HG03159 (cell line): ENCODE measurements at regions not wholly inside any gene's neighbourhood (a gene's known extent, or its start where the extent isn't known, plus 50 kb on each side); places are given as distances from the start of the nearest gene placed in this dataset.
"Not testable (repeated sequence)": the region's sequence is repeated elsewhere in the genome, so short reads cannot be mapped to it uniquely, and the experiment has no call there.

Source experiments
- ATAC-seq: cut with Tn5 transposase; IDR thresholded peaks from one replicate; pipeline ENCODE4 v1.9.1; 2021; ENCODE audit warnings: mild to moderate bottlenecking, moderate library complexity; ENCODE audit not compliant: unreplicated experiment

DNA sequence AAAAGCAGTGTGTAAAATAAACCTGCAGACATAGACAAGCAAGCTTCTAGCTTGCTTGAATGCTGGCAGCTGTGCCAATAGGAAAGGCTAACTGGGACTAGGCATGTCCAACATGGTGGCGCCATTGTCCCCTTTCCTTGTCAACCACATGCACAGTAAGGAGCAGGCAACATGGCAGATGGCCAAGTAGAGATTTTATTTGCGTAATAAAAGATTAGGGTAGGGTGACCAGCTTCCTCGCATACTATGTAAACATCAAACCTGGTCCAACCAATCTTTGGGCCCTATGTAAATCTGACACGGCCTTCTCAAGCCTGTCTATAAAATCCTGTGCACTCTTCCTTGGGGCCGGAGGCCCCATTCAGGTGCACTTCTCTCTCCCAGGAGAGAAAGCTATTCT, 575.4 kb upstream of the GOLIM4 start:
- ATAC-seq = no peak

DNA sequence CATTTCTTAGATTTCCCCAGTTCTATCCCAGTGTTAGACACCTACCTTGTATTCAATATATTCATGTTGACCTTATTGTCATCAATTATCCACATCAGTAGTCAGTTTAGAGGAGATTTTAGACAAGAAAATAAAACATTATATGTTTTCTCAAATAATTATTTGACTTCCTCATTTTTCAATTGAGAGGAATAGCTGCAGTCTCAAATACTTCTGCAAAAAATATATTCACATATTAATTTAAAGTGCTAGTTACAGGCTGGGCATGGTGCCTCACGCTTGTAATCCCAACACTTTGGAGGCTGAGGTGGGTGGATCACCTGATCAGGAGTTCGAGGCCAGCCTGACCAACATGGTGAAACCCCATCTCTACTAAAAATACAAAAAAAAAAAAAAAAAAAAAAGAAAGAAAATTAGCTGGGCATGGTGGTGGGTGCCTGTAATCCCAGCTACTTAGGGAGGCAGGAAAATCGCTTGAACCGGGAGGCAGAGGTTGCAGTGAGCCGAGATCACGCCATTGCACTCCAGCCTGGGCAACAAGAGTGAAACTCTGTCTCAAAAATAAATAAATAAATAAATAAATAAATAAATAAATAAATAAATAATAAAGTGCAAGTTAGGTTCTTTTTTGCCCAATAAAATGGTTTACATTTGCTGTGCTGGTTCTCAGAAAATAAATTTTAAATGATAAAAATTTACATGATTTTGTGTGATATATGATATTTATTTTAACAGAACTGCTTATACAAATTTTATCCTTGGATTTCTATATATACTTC, 565.3 kb upstream of the GOLIM4 start:
- not testable (repeated sequence) for ATAC-seq

DNA sequence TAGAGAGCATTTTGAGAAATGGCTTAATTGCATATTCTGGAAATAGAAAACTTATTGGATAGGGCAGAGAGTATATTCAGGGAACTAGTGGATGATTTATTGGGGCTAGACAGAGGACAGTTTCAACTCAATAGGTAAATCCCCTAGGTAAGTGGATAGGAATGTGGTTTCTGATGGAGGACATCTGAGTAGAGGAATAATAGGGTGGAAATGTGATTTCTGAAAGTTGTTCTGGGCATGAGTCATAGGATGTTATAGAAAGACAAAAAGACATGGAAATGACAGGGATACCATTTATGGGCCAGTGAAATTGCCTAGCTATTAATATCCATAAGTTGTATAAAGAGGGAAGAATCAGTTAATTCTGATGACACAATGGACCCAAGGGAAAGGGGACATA, 563.3 kb upstream of the GOLIM4 start:
- no peak for ATAC-seq

DNA sequence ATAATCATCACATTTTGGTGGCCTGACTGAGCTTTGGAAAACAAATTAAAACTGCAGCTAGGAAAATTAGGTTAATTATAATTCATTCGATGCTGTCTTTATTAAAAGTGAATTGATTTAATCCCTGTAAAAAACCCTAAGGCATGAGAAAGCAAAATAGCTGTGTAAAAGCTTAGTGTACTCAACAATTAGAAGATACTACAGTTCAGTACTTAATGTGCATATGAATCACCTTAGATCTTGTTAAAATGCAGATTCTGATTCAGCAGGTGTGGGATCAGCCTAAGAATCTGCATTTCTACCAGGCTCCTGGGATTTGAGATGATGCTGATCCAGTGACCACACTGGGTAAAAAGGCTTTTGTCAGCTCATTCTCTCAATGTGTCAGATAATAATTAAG, 559.9 kb upstream of the GOLIM4 start:
- no peak for ATAC-seq

DNA sequence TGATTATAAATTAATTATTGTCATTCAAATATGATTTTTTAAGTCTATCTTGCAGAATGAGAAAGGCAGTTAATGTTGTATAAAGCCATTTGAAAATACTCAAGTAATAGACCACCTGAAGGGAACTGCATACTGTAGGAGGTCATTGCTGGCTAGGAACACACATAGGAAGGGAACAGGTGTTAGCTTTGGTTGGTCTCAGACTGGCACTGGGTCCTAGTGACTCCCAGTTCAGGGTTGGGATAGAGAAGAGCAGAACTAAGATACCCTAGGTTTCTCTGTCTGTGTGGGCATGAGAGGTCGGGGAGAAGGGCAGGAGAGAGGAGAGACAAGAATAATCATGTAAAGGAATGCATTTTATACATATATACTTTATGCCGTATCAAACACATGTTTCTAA, 559.0 kb upstream of the GOLIM4 start:
- no peak for ATAC-seq

DNA sequence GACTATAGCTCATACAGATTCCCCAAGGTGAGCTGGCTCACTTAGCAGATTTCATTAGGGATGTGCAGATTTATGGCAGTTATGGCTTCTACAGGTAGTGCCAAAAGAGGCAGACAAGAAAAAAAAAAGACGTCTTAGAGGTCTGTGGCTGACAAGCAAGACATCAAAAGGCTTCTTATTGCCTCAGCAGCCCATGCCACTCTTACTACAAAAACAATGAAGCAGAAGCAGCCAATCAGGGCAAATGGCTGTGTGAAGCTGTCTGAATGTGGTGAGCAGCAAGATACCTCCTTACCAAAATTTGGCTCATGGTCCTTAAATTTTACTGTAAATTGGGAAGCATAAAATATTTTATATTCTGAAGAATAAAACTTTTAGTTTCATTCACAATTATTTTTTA, 557.5 kb upstream of the GOLIM4 start:
- no peak for ATAC-seq

DNA sequence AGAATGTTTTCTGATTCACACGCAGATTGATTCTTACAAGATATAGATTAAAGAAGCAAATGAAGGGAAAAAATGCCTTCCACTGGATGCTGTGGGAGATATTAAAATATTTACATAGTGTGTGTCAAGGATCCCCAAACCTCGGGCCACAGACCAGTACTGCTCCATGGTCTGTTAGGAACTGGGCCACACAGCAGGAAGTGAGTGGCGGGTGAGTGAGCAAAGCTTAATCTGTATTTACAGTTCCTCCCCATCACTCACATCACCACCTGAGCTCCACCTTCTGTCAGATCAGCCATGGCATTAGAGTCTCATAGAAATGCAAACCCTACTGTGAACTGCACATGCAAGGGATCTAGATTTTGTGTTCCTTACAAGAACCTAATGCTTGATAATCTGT, 552.6 kb upstream of the GOLIM4 start:
- no peak for ATAC-seq

DNA sequence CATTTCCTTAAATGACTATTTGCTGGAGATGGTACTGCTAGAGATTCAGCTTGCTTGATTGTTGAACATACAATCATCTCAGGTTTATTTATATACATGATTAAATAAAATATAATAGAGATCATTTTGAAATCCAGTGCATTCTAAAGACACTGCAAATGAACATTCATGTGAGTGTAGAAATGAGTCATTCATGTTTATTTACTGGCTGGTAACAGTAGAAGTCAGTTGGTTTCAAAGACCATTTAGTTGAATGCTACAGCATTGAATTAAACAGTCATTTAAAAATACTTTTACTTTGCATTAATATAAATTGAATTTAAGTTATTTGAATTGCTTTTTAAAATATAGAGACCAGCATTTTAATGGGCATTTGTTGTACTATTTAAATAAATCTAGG, 551.9 kb upstream of the GOLIM4 start:
- no peak for ATAC-seq

DNA sequence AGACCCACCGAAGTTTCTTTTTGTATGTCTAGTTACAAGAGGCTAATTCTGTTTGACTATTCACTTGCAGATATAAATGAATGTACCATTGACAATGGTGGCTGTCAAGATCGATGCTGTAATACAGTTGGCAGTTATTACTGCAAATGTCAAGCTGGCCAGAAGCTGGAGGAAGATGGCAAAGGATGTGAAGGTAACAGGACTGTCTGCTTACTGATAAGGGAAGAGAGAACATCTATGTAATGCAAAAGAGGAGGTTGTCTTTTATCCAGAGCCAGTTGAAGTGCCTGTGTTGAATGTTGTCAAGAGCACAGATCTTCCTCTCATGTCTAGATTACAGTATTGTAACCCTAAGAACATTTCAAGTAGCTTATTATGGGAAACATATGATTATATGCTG, 549.5 kb upstream of the GOLIM4 start:
- no peak for ATAC-seq

DNA sequence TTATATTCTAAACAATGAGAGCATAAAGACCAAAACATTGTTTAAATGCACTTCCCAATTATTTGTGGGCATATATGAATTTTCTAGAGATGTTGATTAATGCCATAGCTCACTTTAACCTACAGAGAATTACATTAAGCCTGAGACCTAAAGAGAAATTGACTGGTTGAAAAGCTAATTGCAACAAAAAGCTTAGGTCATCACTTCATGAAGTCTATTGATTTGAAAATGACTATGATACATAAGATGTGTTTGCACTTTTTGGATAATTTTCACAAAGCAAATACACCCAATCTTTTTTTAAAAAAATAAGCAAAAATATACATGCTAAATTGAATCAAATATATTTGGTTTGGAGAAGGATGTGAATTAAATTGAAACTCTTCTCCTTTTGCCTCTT, 532.8 kb upstream of the GOLIM4 start:
- ATAC-seq = no peak

DNA sequence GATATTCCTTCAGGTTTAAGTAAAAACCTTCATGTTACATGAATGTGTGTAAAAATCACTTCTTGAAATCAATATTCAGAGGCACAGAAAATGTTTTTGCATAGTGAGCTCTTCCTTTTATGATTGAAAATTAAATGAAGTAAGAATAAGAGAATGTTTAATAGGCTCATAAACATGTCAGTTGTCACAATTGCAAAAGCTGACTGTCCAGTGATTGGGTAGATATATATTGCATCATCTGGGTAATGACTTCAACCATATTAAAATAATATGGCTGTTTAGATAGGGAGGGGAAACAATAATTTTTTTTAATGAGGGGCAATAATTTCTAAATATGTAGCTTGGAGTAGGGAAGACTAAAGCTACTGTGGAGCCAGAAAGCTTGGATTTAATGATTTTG, 529.8 kb upstream of the GOLIM4 start:
- no peak for ATAC-seq

DNA sequence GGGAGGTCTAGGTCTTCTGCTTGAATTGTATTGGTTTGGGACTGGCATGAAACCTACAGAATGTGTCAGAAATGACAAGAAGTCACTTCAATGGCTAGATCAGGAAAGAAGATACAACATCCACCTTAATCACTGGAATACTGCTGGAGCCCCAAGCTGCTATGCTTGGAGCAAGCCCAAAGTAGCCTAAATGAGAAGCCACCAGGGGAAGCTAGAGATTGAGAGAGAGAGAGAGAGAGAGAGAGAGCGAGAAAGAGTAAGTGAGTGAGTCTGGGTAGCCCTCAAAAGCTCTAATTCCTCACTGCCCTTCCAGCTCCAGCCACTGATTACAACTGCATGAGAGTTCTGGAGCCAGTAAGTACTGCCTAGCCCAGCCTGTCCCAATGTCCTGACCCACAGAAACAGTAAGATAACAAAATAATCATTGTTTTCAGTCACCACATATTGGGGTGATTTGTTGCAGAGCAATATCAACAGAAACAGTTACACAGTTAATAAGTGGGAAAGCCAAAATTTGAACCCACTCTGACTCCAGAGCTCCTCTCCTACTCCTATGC, 529.2 kb upstream of the GOLIM4 start:
- ATAC-seq = no peak

DNA sequence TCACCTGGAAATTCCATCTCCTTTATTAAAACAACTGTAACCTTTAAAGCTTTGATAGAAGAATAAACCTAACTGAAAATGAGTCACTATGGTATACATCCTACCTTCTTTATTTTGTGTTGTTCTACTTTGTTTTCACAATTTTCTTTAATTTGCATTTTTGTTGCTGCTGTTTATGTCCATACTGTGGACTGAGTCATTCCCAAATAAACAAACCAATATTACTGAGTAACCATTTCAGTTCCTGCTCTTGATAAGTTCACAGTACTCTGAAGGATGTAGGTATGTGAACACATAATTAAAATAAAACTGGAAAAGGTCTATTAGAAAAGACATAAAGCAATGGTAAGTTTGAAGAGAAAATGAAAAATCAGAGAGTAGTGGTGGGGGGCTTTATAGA, 528.5 kb upstream of the GOLIM4 start:
- ATAC-seq = no peak

DNA sequence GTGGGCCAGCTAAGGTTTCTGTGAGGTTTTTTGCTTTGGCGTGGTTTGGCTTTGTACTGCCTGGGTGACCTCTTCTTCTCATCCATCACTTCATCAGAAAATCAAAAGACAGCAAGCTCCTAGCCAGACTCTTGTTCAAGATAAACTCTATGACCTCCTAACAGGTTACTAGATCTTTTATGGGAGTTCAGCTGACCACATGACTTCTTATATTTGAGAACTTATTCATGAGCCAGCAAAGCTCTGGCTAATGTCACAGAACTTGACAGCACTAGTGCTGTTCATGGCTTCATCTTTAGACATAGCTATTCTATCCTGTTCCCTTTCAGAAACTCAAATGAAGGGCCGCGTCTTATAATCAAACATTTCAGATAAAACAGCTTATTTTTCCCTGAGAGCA, 527.1 kb upstream of the GOLIM4 start:
- no peak for ATAC-seq

DNA sequence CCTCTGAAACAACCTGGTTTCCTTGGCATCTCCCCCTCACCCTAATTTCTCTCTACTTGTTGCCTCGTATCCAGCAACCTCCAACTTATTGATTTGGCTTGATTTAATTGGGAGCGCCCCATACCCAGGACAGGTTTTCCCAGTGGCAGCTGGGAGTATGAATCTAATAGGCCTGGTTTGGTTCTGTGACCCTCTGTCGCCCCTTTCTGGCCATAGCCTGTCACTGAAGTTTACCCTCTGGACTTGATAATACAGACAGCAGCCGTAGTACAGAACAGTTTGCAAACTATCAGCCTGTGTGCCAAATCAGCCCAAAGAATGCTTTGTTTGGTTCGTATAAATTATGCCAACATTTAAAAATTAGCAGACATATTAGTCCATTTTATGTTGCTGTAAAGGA, 525.1 kb upstream of the GOLIM4 start:
- ATAC-seq = peak; percentile 63

DNA sequence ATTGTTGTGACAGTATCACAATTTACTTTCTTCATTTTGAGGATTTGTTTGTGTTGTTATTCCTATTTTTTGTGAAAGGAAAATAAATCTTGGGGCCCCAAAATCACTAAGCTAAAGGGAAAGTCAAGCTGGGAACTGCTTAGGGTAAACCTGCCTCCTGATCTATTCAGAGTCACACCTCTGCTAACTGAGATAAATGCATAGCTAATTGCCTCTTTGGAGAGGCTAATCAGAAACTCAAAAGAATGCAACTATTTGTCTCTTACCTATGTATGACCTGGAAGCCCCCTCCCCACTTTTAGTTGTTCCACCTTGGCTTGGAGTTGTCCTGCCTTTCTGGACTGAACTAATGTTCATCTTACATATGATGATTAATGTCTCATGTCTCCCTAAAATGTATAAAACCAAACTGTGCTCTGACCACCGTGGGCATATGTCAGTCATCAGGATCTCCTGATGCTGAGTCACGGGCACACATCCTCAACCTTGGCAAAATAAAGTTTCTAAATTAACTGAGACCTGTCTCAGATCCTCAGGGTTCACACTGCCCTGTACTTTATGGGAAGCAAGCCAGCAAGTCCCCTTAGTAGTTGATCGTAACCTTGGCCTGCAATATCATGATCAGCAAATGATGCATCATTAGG, 523.2 kb upstream of the GOLIM4 start:
- no peak for ATAC-seq

DNA sequence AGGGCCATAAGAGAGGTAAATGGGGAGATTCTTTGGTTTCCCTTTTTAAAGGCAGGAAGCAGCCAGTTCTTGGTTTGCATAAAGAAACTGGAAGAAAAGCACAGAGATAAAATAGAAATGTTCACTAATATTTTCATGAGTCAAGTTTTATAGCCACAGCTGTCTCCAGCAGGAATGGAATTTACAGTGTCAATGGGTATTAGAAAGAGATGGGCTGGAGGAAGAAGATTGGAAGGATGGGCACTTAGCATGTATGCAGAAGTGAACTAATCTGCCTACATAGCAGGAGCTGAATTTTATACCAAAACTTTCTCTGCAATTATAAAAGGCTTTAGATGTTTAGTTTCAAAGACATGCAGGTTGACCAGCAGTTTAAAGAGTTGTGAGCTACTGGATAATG, 521.9 kb upstream of the GOLIM4 start:
- no peak for ATAC-seq

DNA sequence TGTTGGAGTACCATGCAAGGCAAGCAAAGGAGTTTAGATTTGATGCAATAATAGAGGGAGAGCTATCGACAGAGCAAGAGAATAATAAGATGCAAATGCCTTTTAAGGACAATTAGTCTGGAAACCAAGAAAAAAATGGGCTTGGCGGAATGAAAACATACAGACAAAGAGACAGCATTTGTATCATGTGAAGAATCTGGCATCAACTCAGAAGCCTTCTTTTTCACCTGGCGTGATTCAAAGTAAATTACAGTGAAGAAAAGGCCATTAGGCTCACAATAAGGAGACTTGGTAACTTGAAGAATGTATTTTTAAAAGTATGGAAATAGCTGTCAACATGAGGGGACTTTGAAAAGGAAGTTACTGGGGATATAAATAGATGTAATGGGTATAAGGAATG, 521.2 kb upstream of the GOLIM4 start:
- no peak for ATAC-seq

DNA sequence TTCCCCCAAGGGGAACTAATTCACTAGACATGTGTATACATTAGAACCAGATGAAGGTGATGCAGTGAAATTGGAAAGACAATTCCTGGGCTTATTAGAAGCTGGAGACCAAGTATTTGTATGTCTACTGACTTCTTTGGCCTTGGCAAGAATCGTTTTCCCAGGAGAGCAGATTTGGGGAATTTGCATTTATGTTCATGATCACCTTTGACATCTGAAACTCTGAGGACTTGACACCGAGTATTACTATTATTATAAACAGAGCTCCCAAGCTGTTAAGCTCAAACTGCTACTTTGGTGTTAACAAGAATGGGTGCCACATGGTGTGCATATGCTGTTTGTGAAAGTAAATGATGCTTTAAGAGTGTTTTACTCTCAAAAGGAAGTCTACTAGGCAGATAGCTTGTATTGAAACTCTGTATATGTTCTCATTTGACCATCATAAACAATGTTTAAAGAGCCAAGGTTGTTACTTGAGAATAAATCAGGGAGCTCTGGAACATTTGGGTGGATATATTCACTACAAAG, 519.8 kb upstream of the GOLIM4 start:
- ATAC-seq = no peak

DNA sequence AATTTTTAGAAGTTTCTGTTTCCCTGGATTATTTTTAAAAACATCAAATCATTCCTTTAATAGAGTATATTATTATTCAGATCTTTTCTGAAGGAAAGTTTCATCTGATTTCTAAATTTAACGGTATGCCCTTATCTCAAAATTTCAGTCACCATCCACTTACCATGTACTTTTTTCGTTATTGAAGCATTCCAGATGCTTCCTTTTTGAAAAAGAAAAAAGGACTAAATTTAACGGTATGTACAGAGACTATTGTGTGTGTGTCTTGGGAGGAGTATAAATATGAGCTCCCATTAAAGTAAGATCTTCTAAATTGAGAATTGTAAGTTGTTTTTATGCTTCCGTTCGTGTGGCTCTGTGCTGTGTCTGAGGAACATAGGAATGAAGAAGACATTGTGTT, 517.4 kb upstream of the GOLIM4 start:
- no peak for ATAC-seq

DNA sequence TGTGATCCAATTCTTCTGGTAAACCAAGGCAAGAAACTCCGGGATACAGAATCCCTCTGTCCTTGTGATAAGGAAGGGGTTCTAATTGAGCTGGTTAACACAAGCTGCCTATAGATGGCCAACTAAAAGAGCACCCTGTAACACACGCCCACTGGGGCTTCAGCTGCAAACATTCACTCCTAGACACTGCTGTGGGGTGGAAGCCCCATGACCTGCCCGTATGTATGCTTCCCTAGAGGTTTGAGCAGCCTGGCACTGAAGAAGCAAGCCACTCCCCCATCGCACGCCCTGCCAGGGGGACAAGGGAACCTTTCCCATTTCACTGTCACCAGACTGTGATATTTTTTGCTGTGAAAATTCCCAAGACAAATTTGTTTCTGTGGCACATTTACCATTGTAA, 516.9 kb upstream of the GOLIM4 start:
- ATAC-seq = no peak

DNA sequence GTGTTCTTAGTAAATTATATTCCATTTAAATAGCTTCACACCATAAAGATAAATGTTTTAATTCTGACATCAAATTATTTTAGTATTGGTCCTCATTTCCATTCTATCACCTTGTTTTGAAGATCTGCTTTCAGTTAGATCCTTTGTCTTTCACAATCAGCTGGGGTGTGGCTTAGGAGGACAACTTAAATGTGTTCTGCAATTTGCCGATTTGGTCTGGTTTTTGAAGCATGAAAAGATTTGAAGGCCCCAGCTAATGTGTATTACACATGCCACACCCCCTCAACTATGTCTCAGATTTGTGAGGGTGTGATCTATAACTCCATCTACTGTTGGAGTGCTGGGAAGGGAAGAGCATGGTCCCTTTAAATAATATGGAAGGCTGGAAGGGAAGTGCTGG, 516.1 kb upstream of the GOLIM4 start:
- no peak for ATAC-seq
